CD14-positive monocyte (primary cell): ENCODE measurements at regions not wholly inside any gene's neighbourhood (a gene's known extent, or its start where the extent isn't known, plus 50 kb on each side); places are given as distances from the start of the nearest gene placed in this dataset.

Experiments
- DNase-seq, 3 donors: peaks; one replicate each; pipeline ENCODE4 v3.0.0-alpha.2; 2011 to 2022
- H2AFZ ChIP-seq: 2 replicates; pipeline ENCODE4 v1.6.0; 2012; ENCODE audit warnings: mild to moderate bottlenecking, low read depth, low read length, inconsistent platforms; ENCODE audit not compliant: insufficient read depth, poor library complexity, severe bottlenecking
- H3K27ac ChIP-seq, 2 donors: 1 replicate in 1 of 2; 2 replicates in 1 of 2; pipeline ENCODE4 v1.5.1; 2012 to 2013; ENCODE audit warnings: low read length in 2 of 2, control low read depth in 1 of 2, inconsistent platforms in 1 of 2, low read depth in 1 of 2, mild to moderate bottlenecking in 1 of 2
- H3K27me3 ChIP-seq, 2 donors: one replicate each; pipeline versions ENCODE4 v1.6.0 to v1.6.1; 2011 to 2013; ENCODE audit warnings: low read length in 2 of 2; ENCODE audit not compliant: control insufficient read depth in 2 of 2, insufficient read depth in 2 of 2
- H3K36me3 ChIP-seq, 2 donors: replicated peaks in 1 of 2; 1 replicate in 1 of 2; 2 replicates in 1 of 2; pipeline versions ENCODE4 v1.5.1 to v1.6.1; 2012 to 2013; ENCODE audit warnings: low read length in 2 of 2, control low read depth in 1 of 2, inconsistent platforms in 1 of 2, mild to moderate bottlenecking in 1 of 2; ENCODE audit not compliant: insufficient read depth in 2 of 2, control insufficient read depth in 1 of 2
- H3K4me1 ChIP-seq, 2 donors: 1 replicate in 1 of 2; 2 replicates in 1 of 2; pipeline versions ENCODE4 v1.5.1 to v1.6.1; 2012 to 2013; ENCODE audit warnings: low read length in 2 of 2, control low read depth in 1 of 2, inconsistent platforms in 1 of 2, mild to moderate bottlenecking in 1 of 2, moderate library complexity in 1 of 2; ENCODE audit not compliant: insufficient read depth in 2 of 2, control insufficient read depth in 1 of 2
- H3K4me2 ChIP-seq: replicated peaks from 2 replicates; pipeline ENCODE3; 2012; ENCODE audit warnings: low read length, moderate library complexity, mild to moderate bottlenecking; ENCODE audit not compliant: poor library complexity, severe bottlenecking; ENCODE audit errors: extremely low read depth
- H3K4me3 ChIP-seq, 3 experiments: fragments of 200-600 bp in 1 of 3; sonication (generic) in 1 of 3; replicated peaks in 1 of 3; 1 replicate in 2 of 3; 2 replicates in 1 of 3; pipeline ENCODE4 v1.5.1; 2011 to 2013; ENCODE audit warnings: low read length in 3 of 3, mild to moderate bottlenecking in 3 of 3, control low read depth in 2 of 3, low read depth in 2 of 3, inconsistent platforms in 1 of 3, moderate library complexity in 1 of 3
- H3K79me2 ChIP-seq: 2 replicates; pipeline ENCODE4 v1.6.0; 2012; ENCODE audit warnings: mild to moderate bottlenecking, control low read depth, inconsistent platforms, low read length, moderate library complexity; ENCODE audit not compliant: insufficient read depth
- H3K9ac ChIP-seq: 2 replicates; pipeline ENCODE4 v1.6.0; 2017; ENCODE audit warnings: low read length, mild to moderate bottlenecking; ENCODE audit not compliant: insufficient read depth, poor library complexity, severe bottlenecking
- H3K9me3 ChIP-seq, 2 donors: replicated peaks in 1 of 2; 1 replicate in 1 of 2; 2 replicates in 1 of 2; pipeline versions ENCODE4 v1.5.1 to v1.6.1; 2012 to 2013; ENCODE audit warnings: low read length in 2 of 2, control low read depth in 1 of 2; ENCODE audit not compliant: control insufficient read depth in 1 of 2, insufficient read depth in 1 of 2
- H4K20me1 ChIP-seq: 2 replicates; pipeline ENCODE4 v1.6.0; 2012; ENCODE audit warnings: mild to moderate bottlenecking, low read length, control low read depth, moderate library complexity; ENCODE audit not compliant: insufficient read depth
- H3K27ac Mint-ChIP-seq, 7 donors: one replicate each; pipeline ENCODE4 v1.8.0; 2020; ENCODE audit warnings: mild to moderate bottlenecking in 7 of 7, mixed read lengths in 7 of 7, moderate library complexity in 6 of 7, inconsistent platforms in 2 of 7
- H3K27me3 Mint-ChIP-seq, 3 donors: one replicate each; pipeline ENCODE4 v1.8.0; 2021 to 2022; ENCODE audit warnings: low read depth in 3 of 3, mild to moderate bottlenecking in 3 of 3, mixed read lengths in 3 of 3, moderate library complexity in 3 of 3, inconsistent platforms in 1 of 3
- H3K36me3 Mint-ChIP-seq, 2 donors: one replicate each; pipeline ENCODE4 v1.8.0; 2020; ENCODE audit warnings: mixed read lengths in 2 of 2, inconsistent platforms in 1 of 2, mild to moderate bottlenecking in 1 of 2
- H3K4me1 Mint-ChIP-seq: one replicate; pipeline ENCODE4 v1.8.0; 2020; ENCODE audit warnings: mild to moderate bottlenecking, mixed read lengths
- H3K4me3 Mint-ChIP-seq, 2 donors: one replicate each; pipeline ENCODE4 v1.8.0; 2020; ENCODE audit warnings: mild to moderate bottlenecking in 2 of 2, mixed read lengths in 2 of 2, moderate library complexity in 1 of 2
- H3K9me3 Mint-ChIP-seq, 7 donors: one replicate each; pipeline ENCODE4 v1.8.0; 2020 to 2022; ENCODE audit warnings: mixed read lengths in 7 of 7, mild to moderate bottlenecking in 6 of 7, moderate library complexity in 6 of 7, inconsistent platforms in 2 of 7
- CTCF ChIP-seq: fragments of 200-600 bp; IDR thresholded peaks from one replicate; pipeline ENCODE4 v1.8.0; 2022; ENCODE audit warnings: antibody characterized with exemption, mild to moderate bottlenecking
- WGBS: methylation state at CpG from one replicate; pipeline ENCODE4 v1.1.5; 2013; ENCODE audit warnings: missing lambda C conversion rate; ENCODE audit not compliant: insufficient coverage; 5-methylcytosine and 5-hydroxymethylcytosine counted together
- intact Hi-C, 2 donors: fragments of 100-400 bp; cut with micrococcal nuclease; formaldehyde crosslinking; loops; one replicate each; pipeline versions ENCODE4 v1.15.0 to v1.15.1; 2023

- H3K4me2 ChIP-seq: no peak overlapping the region
- peaks cover 4 to 7% of the 10 kb centered on the region in 2 donors for H3K4me1 ChIP-seq
- no peak overlapping the region for H3K4me3 ChIP-seq
- intact Hi-C loops: no loop called here
- H3K79me2 ChIP-seq: no peaks in the 10 kb centered on the region
- H2AFZ ChIP-seq: no peak overlapping the region
- Mint-ChIP-seq H3K36me3 (no peaks in the 10 kb centered on the region), H3K9me3 (peaks cover 0 to 9% (median 3%) of the 10 kb centered on the region in 7 donors), H3K27me3 (peaks cover 2 to 3% (median 2%) of the 10 kb centered on the region in 3 donors), H3K4me3 (no peak overlapping the region), H3K4me1 (peaks cover 13% of the 10 kb centered on the region), H3K27ac (no peak overlapping the region)
- no peak overlapping the region for H3K9ac ChIP-seq
- no peaks in the 10 kb centered on the region for H3K27me3 ChIP-seq
- H3K9me3 ChIP-seq: no peaks in the 10 kb centered on the region
- no peak for DNase-seq
- TF ChIP-seq CTCF: no peak
- H3K27ac ChIP-seq: no peak overlapping the region
- H4K20me1 ChIP-seq: no peaks in the 10 kb centered on the region
- no peaks in the 10 kb centered on the region for H3K36me3 ChIP-seq
- 89% methylated on average over 2 of the region's 3 CpGs for WGBS
These were observed 95.9 kb downstream of the ZC3H11B start for GRCh38 chr1:219517031-219517430.

GRCh38 chr1:219514728-219515127 lies 98.2 kb downstream of the ZC3H11B start:
- H3K36me3 Mint-ChIP-seq: no peaks in the 10 kb centered on the region
- no CpG with 5 or more reads among the region's 3 CpGs for WGBS
- Histone ChIP-seq H3K4me2 (no peak overlapping the region), H4K20me1 (no peaks in the 10 kb centered on the region), H3K36me3 (no peaks in the 10 kb centered on the region), H3K9me3 (no peaks in the 10 kb centered on the region), H3K4me1 (peaks cover 4 to 7% of the 10 kb centered on the region in 2 donors), H3K4me3 (no peak overlapping the region), H3K79me2 (no peaks in the 10 kb centered on the region), H3K27ac (no peak overlapping the region), H3K9ac (no peak overlapping the region), H2AFZ (no peak overlapping the region), H3K27me3 (no peaks in the 10 kb centered on the region)
- peaks cover 12% of the 10 kb centered on the region for H3K4me1 Mint-ChIP-seq
- intact Hi-C loops: no loop called here
- H3K27ac Mint-ChIP-seq: no peak overlapping the region
- no peak overlapping the region for H3K4me3 Mint-ChIP-seq
- peaks cover 0 to 9% (median 3%) of the 10 kb centered on the region in 7 donors for H3K9me3 Mint-ChIP-seq
- no peak for DNase-seq
- H3K27me3 Mint-ChIP-seq: peaks cover 2 to 3% (median 2%) of the 10 kb centered on the region in 3 donors
- TF ChIP-seq CTCF: no peak
